Stimulated activated naive CD4-positive, alpha-beta T cell treated with Interleukin-2 at 50 U/mL for 16 hours (primary cell): ENCODE measurements at regions not wholly inside any gene's neighbourhood (a gene's known extent, or its start where the extent isn't known, plus 50 kb on each side); places are given as distances from the start of the nearest gene placed in this dataset.
"Not testable (repeated sequence)": the region's sequence is repeated elsewhere in the genome, so short reads cannot be mapped to it uniquely, and the experiment has no call there.

Experiments used
- DNase-seq: peaks from one replicate; lab custom pipeline; 2025; lab: John Stamatoyannopoulos, UW

- DNase-seq, result no peak
Observed at GRCh38 chr14:89565607-89566006, 148.6 kb upstream of the FOXN3 start.

DNA sequence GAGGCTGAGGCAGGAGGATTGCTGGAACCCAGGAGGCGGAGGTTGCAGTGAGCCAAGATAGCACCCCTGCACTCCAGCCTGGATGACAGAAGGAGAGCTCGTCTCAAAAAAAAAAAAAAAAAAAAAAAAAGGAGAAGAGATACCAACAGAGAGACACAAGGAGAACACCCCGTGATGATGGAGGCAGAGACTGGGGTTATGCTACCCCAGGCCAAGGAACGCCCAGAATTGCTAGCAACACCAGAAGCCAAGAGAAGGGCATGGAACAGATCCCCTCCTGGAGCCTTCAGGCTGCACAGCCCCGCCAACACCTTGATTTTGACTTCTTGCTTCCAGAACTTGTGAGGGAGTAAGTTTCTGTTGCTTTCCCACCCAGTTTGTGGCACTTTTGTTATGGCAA is 148.0 kb upstream of the FOXN3 start:
- no peak for DNase-seq

GRCh38 chr14:89564286-89564957 is 147.4 kb upstream of the FOXN3 start:
- DNase-seq, result no peak

- no peak for DNase-seq
Observed at GRCh38 chr14:89563471-89563870, 146.4 kb upstream of the FOXN3 start.

- no peak for DNase-seq
Observed at GRCh38 chr14:89551955-89552354, 134.9 kb upstream of the FOXN3 start.

- DNase-seq, result no peak
Observed at GRCh38 chr14:89551432-89551831, 134.4 kb upstream of the FOXN3 start.

DNA sequence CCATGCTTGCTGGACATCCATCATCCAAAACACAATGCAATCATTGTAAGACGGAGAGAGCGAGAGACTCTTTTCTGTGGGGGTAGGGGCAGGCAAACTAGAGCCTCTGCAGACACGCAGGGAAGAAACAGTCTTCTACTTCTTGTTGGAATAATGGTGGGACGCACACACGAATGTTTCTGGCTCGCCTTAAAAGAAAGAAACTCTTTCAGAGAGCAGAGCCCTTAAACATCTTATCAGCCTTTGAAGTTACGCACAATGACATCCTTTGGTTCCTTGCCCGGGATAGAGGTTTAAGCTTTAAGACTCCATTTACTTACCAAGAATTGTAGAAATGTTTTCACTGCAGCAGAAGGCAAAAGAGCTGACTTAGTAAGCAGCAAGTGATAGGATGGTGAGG is 133.8 kb upstream of the FOXN3 start:
- DNase-seq, result no peak

- DNase-seq, result no peak
Observed at GRCh38 chr14:89549381-89550125, 132.5 kb upstream of the FOXN3 start.

- not testable (repeated sequence) for DNase-seq
Observed at GRCh38 chr14:89547047-89547446, 130.0 kb upstream of the FOXN3 start.

- DNase-seq, result no peak
Observed at GRCh38 chr14:89544636-89545301, 127.7 kb upstream of the FOXN3 start.

DNA sequence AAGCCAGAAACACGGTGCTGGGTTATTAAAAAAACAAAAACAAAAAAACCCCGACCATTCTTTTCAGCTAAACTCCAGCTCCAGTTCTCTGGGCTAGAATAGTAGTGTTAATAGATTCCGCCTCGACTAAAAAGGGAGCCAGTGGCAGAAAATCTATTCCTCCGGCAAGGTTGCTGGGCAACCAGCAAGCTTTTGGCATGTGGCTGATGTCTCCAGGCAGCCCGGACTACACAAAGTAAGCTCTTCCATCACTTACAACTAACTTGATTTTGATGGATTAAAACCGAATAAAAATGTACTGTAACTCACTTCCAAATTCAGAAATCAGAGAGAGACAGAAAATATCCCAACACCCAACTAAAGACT is 126.4 kb upstream of the FOXN3 start:
- no peak for DNase-seq

GRCh38 chr14:89542786-89543424 is 125.9 kb upstream of the FOXN3 start:
- no peak for DNase-seq

- DNase-seq, result no peak
Observed at GRCh38 chr14:89540830-89541470, 123.9 kb upstream of the FOXN3 start.

- DNase-seq, result no peak
Observed at GRCh38 chr14:89540009-89540829, 123.2 kb upstream of the FOXN3 start.

- DNase-seq, result no peak
Observed at GRCh38 chr14:89537911-89538310, 120.9 kb upstream of the FOXN3 start.

DNA sequence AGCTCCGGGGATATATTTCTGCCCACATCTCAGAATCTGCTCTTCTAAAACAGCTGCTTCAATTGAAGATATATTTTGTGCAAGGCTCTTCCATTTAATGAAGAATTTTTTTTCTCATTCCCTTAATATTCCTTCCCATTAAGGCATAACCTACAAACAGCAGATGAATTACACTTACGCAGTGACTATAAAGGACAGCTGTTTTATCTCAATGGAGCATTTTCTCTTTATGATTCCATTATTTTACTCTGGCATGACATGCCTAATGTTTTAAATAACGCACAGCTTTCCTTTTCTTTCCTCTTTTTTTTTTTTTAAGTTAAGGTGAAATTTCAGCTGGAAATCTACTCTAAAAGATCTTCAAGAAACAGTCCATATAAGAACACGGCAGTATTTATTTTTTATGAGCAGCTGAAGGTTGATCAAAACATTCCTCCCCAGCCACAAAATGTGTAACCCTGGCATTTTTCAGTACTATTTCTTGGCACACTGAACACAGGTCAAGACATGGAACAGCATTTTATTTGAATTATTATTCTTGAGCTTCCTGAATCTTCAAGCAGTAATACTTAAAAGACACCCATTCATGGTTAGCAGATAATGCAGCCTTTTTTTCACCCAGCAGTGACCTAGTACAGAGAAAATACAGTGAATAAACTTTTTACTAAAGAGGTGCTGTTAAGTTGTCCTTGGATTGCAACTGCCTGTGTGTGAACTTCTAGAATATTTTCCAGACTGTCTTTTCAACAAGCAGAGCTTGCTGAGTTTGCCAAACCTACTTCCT is 118.1 kb upstream of the FOXN3 start:
- no peak for DNase-seq

DNA sequence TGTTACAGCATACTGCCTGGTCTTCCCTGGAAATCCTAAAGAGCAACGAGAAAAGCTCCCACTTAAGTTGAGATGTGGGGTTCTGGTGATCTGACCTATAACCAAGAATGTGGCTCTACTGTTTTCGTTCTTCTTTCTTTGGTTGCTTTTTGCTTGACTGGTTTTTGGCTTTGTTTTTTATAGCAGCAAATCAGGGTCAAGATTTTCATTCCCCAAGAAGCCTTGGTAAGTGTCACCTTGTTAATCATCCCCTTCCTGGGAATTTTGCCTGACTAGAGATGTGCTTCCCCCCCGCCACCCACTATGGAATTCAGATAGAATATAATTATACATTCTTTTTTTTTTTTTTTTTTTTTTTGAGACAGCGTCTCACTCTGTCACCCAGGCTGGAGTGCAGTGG is 116.7 kb upstream of the FOXN3 start:
- no peak for DNase-seq

DNA sequence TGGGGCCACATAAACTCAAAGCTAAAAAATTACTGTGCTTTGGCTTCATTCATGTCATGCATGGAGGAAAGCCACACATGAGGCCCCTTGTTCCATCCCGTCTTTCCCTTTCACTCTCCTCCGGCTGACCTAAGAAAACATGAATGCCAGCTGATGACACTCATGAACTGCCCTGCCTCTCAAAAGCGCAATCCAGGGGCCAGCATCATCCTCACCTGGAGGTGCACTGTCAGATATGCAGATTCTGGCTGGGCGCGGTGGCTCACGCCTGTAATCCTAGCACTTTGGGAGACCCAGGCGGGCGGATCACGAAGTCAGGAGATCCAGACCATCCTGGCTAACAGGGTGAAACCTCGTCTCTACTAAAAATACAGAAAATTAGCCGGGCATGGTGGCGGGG is 116.1 kb upstream of the FOXN3 start:
- no peak for DNase-seq

DNA sequence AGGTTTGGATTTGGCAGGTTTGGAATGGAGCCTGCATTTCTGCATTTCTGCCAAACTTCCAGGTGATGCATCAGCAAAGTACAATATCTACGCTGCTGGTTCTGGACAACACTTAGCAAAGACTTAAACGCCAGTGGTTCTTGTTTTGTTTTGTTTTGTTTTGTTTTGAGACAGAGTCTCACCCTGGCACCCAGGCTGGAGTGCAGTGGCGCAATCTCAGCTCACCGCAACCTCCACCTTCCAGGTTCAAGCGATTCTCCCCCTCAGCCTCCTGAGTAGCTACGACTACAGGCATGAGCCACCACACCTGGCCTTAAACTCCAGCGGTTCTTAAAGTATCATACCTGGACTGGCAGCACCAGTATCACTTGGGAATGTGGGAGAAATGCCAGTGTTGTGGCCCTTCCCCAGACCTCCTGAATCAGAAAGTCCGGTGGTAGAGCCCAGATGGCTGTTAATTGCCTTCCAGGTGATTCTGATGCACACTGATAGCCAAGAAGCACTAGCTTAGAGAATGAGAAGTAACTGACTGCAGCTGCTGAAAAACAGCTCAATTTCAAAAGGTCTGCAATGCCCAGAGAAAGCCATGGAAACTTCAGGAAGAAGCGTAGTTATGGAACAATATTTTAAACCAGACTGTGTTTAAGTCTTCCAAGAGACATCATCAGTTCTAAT is 114.8 kb upstream of the FOXN3 start:
- DNase-seq, result no peak
